H9 (cell line): ENCODE measurements at regions not wholly inside any gene's neighbourhood (a gene's known extent, or its start where the extent isn't known, plus 50 kb on each side); places are given as distances from the start of the nearest gene placed in this dataset.

Source experiments
- DNase-seq: peaks from one replicate; pipeline ENCODE4 v3.0.0-alpha.2; 2017
- H2AFZ ChIP-seq: one replicate; pipeline ENCODE4 v1.6.1; 2013; ENCODE audit warnings: mild to moderate bottlenecking, low read length, control low read depth, moderate library complexity
- H2AK5ac ChIP-seq: 2 replicates; pipeline ENCODE4 v1.6.1; 2013; ENCODE audit warnings: low read length, control low read depth, mixed read lengths; ENCODE audit not compliant: insufficient read length
- H2BK120ac ChIP-seq: one replicate; pipeline ENCODE4 v1.6.1; 2013; ENCODE audit warnings: low read depth, mild to moderate bottlenecking, low read length, control low read depth, inconsistent platforms; ENCODE audit not compliant: poor library complexity, severe bottlenecking
- H2BK12ac ChIP-seq: 2 replicates; pipeline ENCODE4 v1.6.1; 2013; ENCODE audit warnings: low read length, control low read depth, mixed read lengths, low read depth; ENCODE audit not compliant: insufficient read length
- H2BK15ac ChIP-seq: 2 replicates; pipeline ENCODE4 v1.6.1; 2013; ENCODE audit warnings: low read depth, low read length, control low read depth
- H2BK20ac ChIP-seq: one replicate; pipeline ENCODE4 v1.6.1; 2013; ENCODE audit warnings: low read depth, mild to moderate bottlenecking, low read length, control low read depth, inconsistent platforms; ENCODE audit not compliant: poor library complexity, severe bottlenecking
- H2BK5ac ChIP-seq: 2 replicates; pipeline ENCODE4 v1.6.1; 2013; ENCODE audit warnings: low read length, control low read depth, mixed read lengths; ENCODE audit not compliant: insufficient read length
- H3K14ac ChIP-seq: 2 replicates; pipeline ENCODE4 v1.6.1; 2013; ENCODE audit warnings: low read length, control low read depth; ENCODE audit not compliant: insufficient read depth
- H3K18ac ChIP-seq: 2 replicates; pipeline ENCODE4 v1.6.1; 2013; ENCODE audit warnings: low read depth, mild to moderate bottlenecking, mixed read lengths, low read length, control low read depth; ENCODE audit not compliant: insufficient read length
- H3K23ac ChIP-seq: 2 replicates; pipeline ENCODE4 v1.6.1; 2013; ENCODE audit warnings: low read length, control low read depth, mixed read lengths, low read depth; ENCODE audit not compliant: insufficient read length
- H3K23me2 ChIP-seq: 2 replicates; pipeline ENCODE4 v1.6.1; 2013; ENCODE audit warnings: low read depth, mild to moderate bottlenecking, mixed read lengths, low read length, control low read depth; ENCODE audit not compliant: insufficient read length, poor library complexity, severe bottlenecking
- H3K27ac ChIP-seq: 2 replicates; pipeline ENCODE4 v1.5.1; 2013; ENCODE audit warnings: low read length, control low read depth, mixed read lengths, low read depth; ENCODE audit not compliant: insufficient read length
- H3K27me3 ChIP-seq: 2 replicates; pipeline ENCODE4 v1.6.1; 2013; ENCODE audit warnings: low read length, control low read depth, inconsistent platforms; ENCODE audit not compliant: insufficient read depth
- H3K4ac ChIP-seq: 2 replicates; pipeline ENCODE4 v1.6.1; 2013; ENCODE audit warnings: low read depth, mild to moderate bottlenecking, control low read depth, inconsistent platforms, low read length, moderate library complexity
- H3K4me1 ChIP-seq: 2 replicates; pipeline ENCODE4 v1.6.1; 2013; ENCODE audit warnings: low read length, control low read depth, inconsistent platforms; ENCODE audit not compliant: insufficient read depth
- H3K4me2 ChIP-seq: 2 replicates; pipeline ENCODE4 v1.6.1; 2013; ENCODE audit warnings: low read length, control low read depth, mixed read lengths; ENCODE audit not compliant: insufficient read length, insufficient read depth
- H3K56ac ChIP-seq: 2 replicates; pipeline ENCODE4 v1.6.1; 2013; ENCODE audit warnings: low read depth, mild to moderate bottlenecking, mixed read lengths, low read length, control low read depth; ENCODE audit not compliant: insufficient read length
- H3K79me1 ChIP-seq: 2 replicates; pipeline ENCODE4 v1.6.1; 2013; ENCODE audit warnings: low read depth, mild to moderate bottlenecking, moderate library complexity, low read length, control low read depth, inconsistent platforms; ENCODE audit not compliant: insufficient read depth, poor library complexity, severe bottlenecking
- H3K79me2 ChIP-seq: 2 replicates; pipeline ENCODE4 v1.6.1; 2013; ENCODE audit warnings: low read length, control low read depth, inconsistent platforms; ENCODE audit not compliant: insufficient read depth
- H3K9ac ChIP-seq: 2 replicates; pipeline ENCODE4 v1.6.1; 2013; ENCODE audit warnings: low read length, control low read depth, mixed read lengths; ENCODE audit not compliant: insufficient read length; ENCODE audit errors: extremely low read depth
- H3K9me3 ChIP-seq: one replicate; pipeline ENCODE4 v1.6.1; 2013; ENCODE audit warnings: low read depth, low read length, inconsistent platforms; ENCODE audit not compliant: control insufficient read depth
- H3T11ph ChIP-seq: one replicate; pipeline ENCODE4 v1.6.1; 2013; ENCODE audit warnings: mild to moderate bottlenecking, low read length, control low read depth, inconsistent platforms
- H4K20me1 ChIP-seq: one replicate; pipeline ENCODE4 v1.6.1; 2013; ENCODE audit not compliant: control insufficient read depth, insufficient read length, insufficient read depth
- H4K5ac ChIP-seq: 2 replicates; pipeline ENCODE4 v1.6.1; 2013; ENCODE audit warnings: low read depth, mild to moderate bottlenecking, mixed read lengths, low read length, control low read depth; ENCODE audit not compliant: insufficient read length
- H4K8ac ChIP-seq: replicated peaks from 2 replicates; pipeline ENCODE4 v1.6.1; 2013; ENCODE audit warnings: low read length, control low read depth, mixed read lengths, low read depth; ENCODE audit not compliant: insufficient read length
- H4K91ac ChIP-seq: 2 replicates; pipeline ENCODE4 v1.6.1; 2013; ENCODE audit warnings: low read depth, mild to moderate bottlenecking, moderate library complexity, mixed read lengths, low read length, control low read depth; ENCODE audit not compliant: insufficient read length
- H3K27ac Mint-ChIP-seq, 3 experiments: 2 replicates in 2 of 3; 3 replicates in 1 of 3; pipeline ENCODE4 v1.8.0; 2020 to 2021; ENCODE audit warnings: mixed read lengths in 3 of 3, mild to moderate bottlenecking in 1 of 3, moderate library complexity in 1 of 3
- H3K27me3 Mint-ChIP-seq: 2 replicates; pipeline ENCODE4 v1.8.0; 2021; ENCODE audit warnings: low read depth, mild to moderate bottlenecking, moderate library complexity, mixed read lengths
- H3K36me3 Mint-ChIP-seq, 3 experiments: 2 replicates in 2 of 3; 3 replicates in 1 of 3; pipeline ENCODE4 v1.8.0; 2020 to 2021; ENCODE audit warnings: low read depth in 3 of 3, mixed read lengths in 3 of 3; ENCODE audit not compliant: insufficient read depth in 1 of 3
- H3K4me1 Mint-ChIP-seq, 2 experiments: 2 replicates each; pipeline ENCODE4 v1.8.0; 2020; ENCODE audit warnings: mixed read lengths in 2 of 2
- H3K4me3 Mint-ChIP-seq, 2 experiments: 2 replicates in 1 of 2; 3 replicates in 1 of 2; pipeline ENCODE4 v1.8.0; 2020 to 2021; ENCODE audit warnings: mild to moderate bottlenecking in 2 of 2, mixed read lengths in 2 of 2, moderate library complexity in 1 of 2
- H3K9me3 Mint-ChIP-seq, 2 experiments: 2 replicates in 1 of 2; 3 replicates in 1 of 2; pipeline ENCODE4 v1.8.0; 2020; ENCODE audit warnings: mild to moderate bottlenecking in 2 of 2, mixed read lengths in 2 of 2, moderate library complexity in 1 of 2
- CTCF ChIP-seq: fragments of 200-600 bp; sonication (generic); conservative IDR thresholded peaks from 3 replicates; pipeline ENCODE4 v1.8.0; 2021; ENCODE audit warnings: antibody characterized with exemption, mild to moderate bottlenecking
- WGBS: extraction: QIAGEN DNeasy Blood & Tissue Kit; methylation state at CpG from one replicate; pipeline ENCODE4 v1.1.7; 2013; ENCODE audit warnings: missing lambda C conversion rate, low lambda C conversion rate, mixed read lengths; ENCODE audit not compliant: insufficient read length; ENCODE audit errors: extremely low coverage; 5-methylcytosine and 5-hydroxymethylcytosine counted together

GRCh38 chr1:22317920-22318243 is 133.8 kb upstream of the ZBTB40 start:
- Histone ChIP-seq H3K9ac (no peak overlapping the region), H4K8ac (no peak overlapping the region), H3T11ph (no peak overlapping the region), H4K91ac (no peak overlapping the region), H2AFZ (no peak overlapping the region), H3K23ac (no peak overlapping the region), H3K4me2 (no peak overlapping the region), H3K14ac (no peak overlapping the region), H2BK12ac (no peak overlapping the region), H3K79me1 (no peaks in the 10 kb centered on the region), H3K27me3 (no peaks in the 10 kb centered on the region; the same call in 1 of the 2 replicates), H2BK15ac (no peak overlapping the region), H2BK120ac (no peak overlapping the region), H3K4me1 (peaks cover 15% of the 10 kb centered on the region), H2BK5ac (no peak overlapping the region), H3K27ac (no peak overlapping the region), H3K9me3 (no peaks in the 10 kb centered on the region), H3K18ac (no peak overlapping the region), H3K79me2 (no peaks in the 10 kb centered on the region), H3K4ac (no peak overlapping the region), H4K5ac (no peak overlapping the region), H3K56ac (no peak overlapping the region), H4K20me1 (no peaks in the 10 kb centered on the region), H2AK5ac (no peak overlapping the region), H3K23me2 (no peaks in the 10 kb centered on the region), H2BK20ac (no peak overlapping the region)
- no peak overlapping the region for H3K4me3 Mint-ChIP-seq
- peaks cover 6% of the 10 kb centered on the region for H3K27me3 Mint-ChIP-seq
- no peak for DNase-seq
- no peak for TF ChIP-seq CTCF
- no peaks in the 10 kb centered on the region for H3K9me3 Mint-ChIP-seq
- peaks cover 40 to 59% of the 10 kb centered on the region in 2 experiments for H3K4me1 Mint-ChIP-seq
- no CpG with 5 or more reads among the region's 3 CpGs for WGBS
- no peak overlapping the region for H3K27ac Mint-ChIP-seq
- no peaks in the 10 kb centered on the region for H3K36me3 Mint-ChIP-seq
